ENCODE measurements at regions not wholly inside any gene's neighbourhood (a gene's known extent, or its start where the extent isn't known, plus 50 kb on each side); places are given as distances from the start of the nearest gene placed in this dataset.

DNA sequence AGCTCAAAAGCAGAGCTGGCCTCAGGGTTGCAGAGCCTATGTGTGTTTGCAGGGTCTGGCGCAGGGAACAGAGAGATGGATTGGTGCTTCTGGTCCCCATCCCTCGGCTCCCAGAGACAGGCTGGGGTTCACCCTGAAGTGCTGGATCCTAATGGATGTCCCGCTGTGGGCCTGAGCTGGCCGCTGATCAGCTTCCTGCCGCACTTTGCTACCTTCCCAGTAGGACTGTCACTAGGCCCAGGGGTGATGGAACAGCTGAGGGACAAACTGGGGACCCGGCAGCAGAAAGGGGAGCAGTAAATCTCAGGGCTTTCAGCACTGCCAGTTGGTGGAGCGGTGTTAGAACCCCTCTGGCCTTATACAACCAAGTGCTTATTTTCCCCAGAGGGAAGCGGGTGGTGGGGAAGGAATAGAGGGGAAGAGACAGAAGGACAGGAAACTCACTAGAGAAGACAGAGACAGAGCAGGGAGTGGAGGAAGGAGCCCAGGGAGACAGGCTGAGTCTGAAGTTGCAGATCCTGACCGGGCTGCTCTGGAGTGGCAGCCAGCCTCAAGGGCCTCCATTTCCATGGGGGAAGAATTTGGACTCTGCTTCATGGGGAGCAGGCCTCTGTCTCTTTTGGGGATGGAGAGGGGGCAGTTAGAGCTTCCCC is 78.6 kb downstream of the MRM1 start:
- no peak overlapping the region for H3K4me2 ChIP-seq (replicated peaks; ENCODE audit: extremely low read depth, low read length, poor library complexity, severe bottlenecking)
- Mint-ChIP-seq H3K4me1 (peaks cover 8% of the 10 kb centered on the region), H3K27me3 (ENCODE audit: low read depth in 3 of 3) (peaks cover 11 to 24% (median 12%) of the 10 kb centered on the region in 3 donors), H3K4me3 (no peak overlapping the region), H3K9me3 (no peaks in the 10 kb centered on the region), H3K36me3 (no peaks in the 10 kb centered on the region), H3K27ac (no peak overlapping the region)
- H3K4me1 ChIP-seq (ENCODE audit: control insufficient read depth in 1 of 2, insufficient read depth in 2 of 2, low read length in 2 of 2): peaks cover 0 to 6% of the 10 kb centered on the region in 2 donors
- WGBS (ENCODE audit: insufficient coverage): 94% methylated on average over 6 of the region's 9 CpGs
- no peaks in the 10 kb centered on the region for H3K27me3 ChIP-seq (ENCODE audit: control insufficient read depth in 2 of 2, insufficient read depth in 2 of 2, low read length in 2 of 2)
- no peaks in the 10 kb centered on the region for H4K20me1 ChIP-seq (ENCODE audit: insufficient read depth, low read length)
- TF ChIP-seq, protein P1, sequence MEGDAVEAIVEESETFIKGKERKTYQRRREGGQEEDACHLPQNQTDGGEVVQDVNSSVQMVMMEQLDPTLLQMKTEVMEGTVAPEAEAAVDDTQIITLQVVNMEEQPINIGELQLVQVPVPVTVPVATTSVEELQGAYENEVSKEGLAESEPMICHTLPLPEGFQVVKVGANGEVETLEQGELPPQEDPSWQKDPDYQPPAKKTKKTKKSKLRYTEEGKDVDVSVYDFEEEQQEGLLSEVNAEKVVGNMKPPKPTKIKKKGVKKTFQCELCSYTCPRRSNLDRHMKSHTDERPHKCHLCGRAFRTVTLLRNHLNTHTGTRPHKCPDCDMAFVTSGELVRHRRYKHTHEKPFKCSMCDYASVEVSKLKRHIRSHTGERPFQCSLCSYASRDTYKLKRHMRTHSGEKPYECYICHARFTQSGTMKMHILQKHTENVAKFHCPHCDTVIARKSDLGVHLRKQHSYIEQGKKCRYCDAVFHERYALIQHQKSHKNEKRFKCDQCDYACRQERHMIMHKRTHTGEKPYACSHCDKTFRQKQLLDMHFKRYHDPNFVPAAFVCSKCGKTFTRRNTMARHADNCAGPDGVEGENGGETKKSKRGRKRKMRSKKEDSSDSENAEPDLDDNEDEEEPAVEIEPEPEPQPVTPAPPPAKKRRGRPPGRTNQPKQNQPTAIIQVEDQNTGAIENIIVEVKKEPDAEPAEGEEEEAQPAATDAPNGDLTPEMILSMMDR (IDR thresholded peaks at IDR 0.05): no peak
- H2AFZ ChIP-seq (ENCODE audit: insufficient read depth, low read depth, low read length, poor library complexity, severe bottlenecking): no peak overlapping the region
- H3K9ac ChIP-seq (ENCODE audit: insufficient read depth, low read length, poor library complexity, severe bottlenecking): no peak overlapping the region
- H3K4me3 ChIP-seq (replicated peaks in 1 of 3; ENCODE audit: low read depth in 2 of 3, low read length in 3 of 3): no peak overlapping the region
- no peaks in the 10 kb centered on the region for H3K36me3 ChIP-seq (replicated peaks in 1 of 2; ENCODE audit: control insufficient read depth in 1 of 2, insufficient read depth in 2 of 2, low read length in 2 of 2)
- no peak for DNase-seq
- intact Hi-C loops (cut with micrococcal nuclease): no loop called here
- H3K79me2 ChIP-seq (ENCODE audit: insufficient read depth, low read length): no peaks in the 10 kb centered on the region
- H3K27ac ChIP-seq (ENCODE audit: low read depth in 1 of 2, low read length in 2 of 2): no peak overlapping the region
- no peaks in the 10 kb centered on the region for H3K9me3 ChIP-seq (replicated peaks in 1 of 2; ENCODE audit: control insufficient read depth in 1 of 2, insufficient read depth in 1 of 2, low read length in 2 of 2)

DNA sequence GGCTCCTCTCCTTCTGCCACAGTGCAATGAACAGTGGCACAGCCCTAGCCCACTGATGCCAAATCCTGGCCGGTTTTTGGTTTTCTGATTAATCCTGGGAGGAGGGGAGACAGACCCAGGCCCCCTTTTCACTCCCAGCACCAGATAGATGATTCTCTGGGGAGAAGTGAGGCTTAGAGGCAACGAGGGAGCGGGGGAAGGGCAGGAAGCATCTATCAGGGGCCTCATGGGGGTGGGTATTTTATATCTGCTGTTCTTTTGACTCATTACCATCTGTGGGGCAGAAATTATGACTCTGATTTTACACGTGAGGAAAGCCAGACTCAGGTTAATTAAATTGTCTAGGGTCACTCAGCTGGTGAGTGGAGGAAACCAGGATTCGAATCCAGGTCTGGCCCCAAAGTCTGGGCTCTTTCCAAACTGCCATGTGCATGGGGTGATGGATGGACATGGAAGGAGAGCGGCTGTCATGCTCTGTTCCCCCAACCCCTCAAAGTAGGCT is 79.4 kb downstream of the MRM1 start:
- H3K9me3 ChIP-seq (replicated peaks in 1 of 2; ENCODE audit: control insufficient read depth in 1 of 2, insufficient read depth in 1 of 2, low read length in 2 of 2): no peaks in the 10 kb centered on the region
- H4K20me1 ChIP-seq (ENCODE audit: insufficient read depth, low read length): no peaks in the 10 kb centered on the region
- no peaks in the 10 kb centered on the region for H3K79me2 ChIP-seq (ENCODE audit: insufficient read depth, low read length)
- H3K4me3 Mint-ChIP-seq: no peak overlapping the region
- no peak overlapping the region for H3K4me2 ChIP-seq (replicated peaks; ENCODE audit: extremely low read depth, low read length, poor library complexity, severe bottlenecking)
- no peak overlapping the region for H3K27ac ChIP-seq (ENCODE audit: low read depth in 1 of 2, low read length in 2 of 2)
- H3K9me3 Mint-ChIP-seq: no peaks in the 10 kb centered on the region
- TF ChIP-seq, protein P1 (IDR thresholded peaks at IDR 0.05): no peak
- 89% methylated on average over 1 of the region's 6 CpGs for WGBS (ENCODE audit: insufficient coverage)
- DNase-seq: no peak
- H3K9ac ChIP-seq (ENCODE audit: insufficient read depth, low read length, poor library complexity, severe bottlenecking): no peak overlapping the region
- no peaks in the 10 kb centered on the region for H3K36me3 Mint-ChIP-seq
- peaks cover under 1% of the 10 kb centered on the region for H3K4me1 Mint-ChIP-seq
- peaks cover 6 to 24% (median 12%) of the 10 kb centered on the region in 3 donors for H3K27me3 Mint-ChIP-seq (ENCODE audit: low read depth in 3 of 3)
- intact Hi-C loops (cut with micrococcal nuclease): no loop called here
- no peak overlapping the region for H3K4me3 ChIP-seq (replicated peaks in 1 of 3; ENCODE audit: low read depth in 2 of 3, low read length in 3 of 3)
- H2AFZ ChIP-seq (ENCODE audit: insufficient read depth, low read depth, low read length, poor library complexity, severe bottlenecking): no peak overlapping the region
- no peaks in the 10 kb centered on the region for H3K4me1 ChIP-seq (ENCODE audit: control insufficient read depth in 1 of 2, insufficient read depth in 2 of 2, low read length in 2 of 2)
- H3K27ac Mint-ChIP-seq: no peak overlapping the region
- no peaks in the 10 kb centered on the region for H3K36me3 ChIP-seq (replicated peaks in 1 of 2; ENCODE audit: control insufficient read depth in 1 of 2, insufficient read depth in 2 of 2, low read length in 2 of 2)
- H3K27me3 ChIP-seq (ENCODE audit: control insufficient read depth in 2 of 2, insufficient read depth in 2 of 2, low read length in 2 of 2): no peaks in the 10 kb centered on the region
